Chondrocyte (in vitro differentiated cells): ENCODE measurements at regions not wholly inside any gene's neighbourhood (a gene's known extent, or its start where the extent isn't known, plus 50 kb on each side); places are given as distances from the start of the nearest gene placed in this dataset.

Source experiments
- DNase-seq: peaks from one replicate; pipeline ENCODE4 v3.0.0; 2021; ENCODE audit warnings: mixed read lengths, low spot score
- H3K27ac Mint-ChIP-seq: one replicate; pipeline ENCODE4 v1.8.0; 2021; ENCODE audit warnings: mild to moderate bottlenecking, moderate library complexity, mixed read lengths; ENCODE audit not compliant: unreplicated experiment
- H3K27me3 Mint-ChIP-seq: 2 replicates; pipeline ENCODE4 v1.8.0; 2021; ENCODE audit warnings: low read depth, mixed read lengths
- H3K36me3 Mint-ChIP-seq: 2 replicates; pipeline ENCODE4 v1.8.0; 2021; ENCODE audit warnings: low read depth, mixed read lengths
- H3K4me1 Mint-ChIP-seq: 2 replicates; pipeline ENCODE4 v1.8.0; 2021; ENCODE audit warnings: low read depth, mild to moderate bottlenecking, mixed read lengths
- H3K4me3 Mint-ChIP-seq: one replicate; pipeline ENCODE4 v1.8.0; 2021; ENCODE audit warnings: mild to moderate bottlenecking, moderate library complexity, mixed read lengths; ENCODE audit not compliant: unreplicated experiment
- H3K9me3 Mint-ChIP-seq: 2 replicates; pipeline ENCODE4 v1.8.0; 2021; ENCODE audit warnings: low read depth, mixed read lengths
- TF ChIP-seq, protein P1 (sequence below): fragments of 200-600 bp; sonication (generic); IDR thresholded peaks from 2 replicates; pipeline ENCODE4 v1.5.0; 2021; ENCODE audit warnings: antibody characterized with exemption, mild to moderate bottlenecking, moderate library complexity

DNA sequence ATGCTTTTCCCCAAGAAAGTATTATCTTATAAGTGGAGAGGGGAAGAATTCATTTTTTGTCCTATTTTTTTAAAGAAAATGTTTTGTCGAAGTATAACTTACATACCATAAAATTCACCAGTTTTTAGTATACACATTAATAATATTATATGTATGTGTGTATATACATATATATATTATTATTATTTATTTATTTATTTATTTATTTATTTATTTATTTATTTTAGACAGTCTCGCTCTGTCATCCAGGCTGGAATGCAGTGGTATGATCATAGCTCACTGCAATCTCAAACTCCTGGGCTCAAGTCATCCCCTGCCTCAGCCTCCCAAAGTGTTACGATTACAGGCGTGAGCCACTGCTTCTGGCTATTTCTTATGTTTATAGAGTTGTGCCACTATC, 334.1 kb downstream of the ZNF674 start:
- H3K27ac Mint-ChIP-seq = no peak overlapping the region
- TF ChIP-seq, protein P1, sequence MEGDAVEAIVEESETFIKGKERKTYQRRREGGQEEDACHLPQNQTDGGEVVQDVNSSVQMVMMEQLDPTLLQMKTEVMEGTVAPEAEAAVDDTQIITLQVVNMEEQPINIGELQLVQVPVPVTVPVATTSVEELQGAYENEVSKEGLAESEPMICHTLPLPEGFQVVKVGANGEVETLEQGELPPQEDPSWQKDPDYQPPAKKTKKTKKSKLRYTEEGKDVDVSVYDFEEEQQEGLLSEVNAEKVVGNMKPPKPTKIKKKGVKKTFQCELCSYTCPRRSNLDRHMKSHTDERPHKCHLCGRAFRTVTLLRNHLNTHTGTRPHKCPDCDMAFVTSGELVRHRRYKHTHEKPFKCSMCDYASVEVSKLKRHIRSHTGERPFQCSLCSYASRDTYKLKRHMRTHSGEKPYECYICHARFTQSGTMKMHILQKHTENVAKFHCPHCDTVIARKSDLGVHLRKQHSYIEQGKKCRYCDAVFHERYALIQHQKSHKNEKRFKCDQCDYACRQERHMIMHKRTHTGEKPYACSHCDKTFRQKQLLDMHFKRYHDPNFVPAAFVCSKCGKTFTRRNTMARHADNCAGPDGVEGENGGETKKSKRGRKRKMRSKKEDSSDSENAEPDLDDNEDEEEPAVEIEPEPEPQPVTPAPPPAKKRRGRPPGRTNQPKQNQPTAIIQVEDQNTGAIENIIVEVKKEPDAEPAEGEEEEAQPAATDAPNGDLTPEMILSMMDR = no peak
- H3K27me3 Mint-ChIP-seq = no peaks in the 10 kb centered on the region
- DNase-seq = no peak
- H3K36me3 Mint-ChIP-seq = no peaks in the 10 kb centered on the region
- H3K4me3 Mint-ChIP-seq = no peak overlapping the region
- H3K4me1 Mint-ChIP-seq = peaks cover 34% of the 10 kb centered on the region
- peaks cover 7% of the 10 kb centered on the region for H3K9me3 Mint-ChIP-seq

GRCh38 chrX:46209768-46210167, 335.5 kb downstream of the ZNF674 start:
- Mint-ChIP-seq H3K4me1 (peaks cover 28% of the 10 kb centered on the region), H3K9me3 (peaks cover 7% of the 10 kb centered on the region), H3K36me3 (no peaks in the 10 kb centered on the region), H3K4me3 (no peak overlapping the region), H3K27ac (no peak overlapping the region), H3K27me3 (no peaks in the 10 kb centered on the region)
- DNase-seq = no peak
- TF ChIP-seq, protein P1 = no peak

DNA sequence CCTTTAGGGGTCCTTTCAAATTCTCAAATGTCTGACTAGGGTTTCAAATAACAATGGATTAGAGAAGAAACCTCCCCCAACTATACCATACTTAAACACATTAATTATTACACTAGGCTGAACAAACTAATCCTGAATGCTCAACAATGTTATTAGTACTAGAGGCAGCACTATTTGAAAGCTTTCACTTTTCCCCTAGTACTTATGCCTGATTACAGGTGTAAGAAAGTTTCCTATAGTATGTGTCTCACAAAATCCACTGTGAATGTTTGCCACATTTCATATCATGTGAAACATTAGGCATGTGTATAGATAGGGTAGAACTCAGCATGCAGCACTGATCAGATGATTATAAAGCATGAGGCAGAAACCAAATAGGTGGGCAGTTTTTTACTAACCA, 336.2 kb downstream of the ZNF674 start:
- TF ChIP-seq, protein P1 = no peak
- Mint-ChIP-seq H3K27me3 (no peaks in the 10 kb centered on the region), H3K4me1 (peaks cover 29% of the 10 kb centered on the region), H3K36me3 (no peaks in the 10 kb centered on the region), H3K27ac (no peak overlapping the region), H3K9me3 (peaks cover 7% of the 10 kb centered on the region), H3K4me3 (no peak overlapping the region)
- DNase-seq = no peak

GRCh38 chrX:46208225-46208854, 336.9 kb downstream of the ZNF674 start:
- no peak for DNase-seq
- Mint-ChIP-seq H3K27me3 (no peaks in the 10 kb centered on the region), H3K9me3 (peaks cover 3% of the 10 kb centered on the region), H3K4me1 (peaks cover 29% of the 10 kb centered on the region), H3K36me3 (no peaks in the 10 kb centered on the region), H3K27ac (peak overlapping the region; percentile 55), H3K4me3 (no peak overlapping the region)
- TF ChIP-seq, protein P1 = no peak

- Mint-ChIP-seq H3K4me1 (peaks cover 27% of the 10 kb centered on the region), H3K36me3 (no peaks in the 10 kb centered on the region), H3K27me3 (no peaks in the 10 kb centered on the region), H3K9me3 (peaks cover 5% of the 10 kb centered on the region), H3K27ac (no peak overlapping the region), H3K4me3 (no peak overlapping the region)
- no peak for DNase-seq
- TF ChIP-seq, protein P1 = no peak
Observed at GRCh38 chrX:46204721-46205422, 340.3 kb downstream of the ZNF674 start.
